Mesothelial cell of epicardium (in vitro differentiated cells): ENCODE measurements at regions not wholly inside any gene's neighbourhood (a gene's known extent, or its start where the extent isn't known, plus 50 kb on each side); places are given as distances from the start of the nearest gene placed in this dataset.

Experiments used
- DNase-seq, 2 experiments: peaks; one replicate each; pipeline ENCODE4 v3.0.0; 2021; ENCODE audit warnings: low spot score in 2 of 2; ENCODE audit not compliant: unreplicated experiment in 2 of 2
- H3K27ac Mint-ChIP-seq: 2 replicates; pipeline ENCODE4 v1.8.0; 2021; ENCODE audit warnings: mixed read lengths
- H3K27me3 Mint-ChIP-seq: 2 replicates; pipeline ENCODE4 v1.8.0; 2021; ENCODE audit warnings: low read depth, mixed read lengths
- H3K36me3 Mint-ChIP-seq: 2 replicates; pipeline ENCODE4 v1.8.0; 2021; ENCODE audit warnings: mixed read lengths
- H3K4me1 Mint-ChIP-seq: 2 replicates; pipeline ENCODE4 v1.8.0; 2021; ENCODE audit warnings: mixed read lengths
- H3K4me3 Mint-ChIP-seq: 2 replicates; pipeline ENCODE4 v1.8.0; 2021; ENCODE audit warnings: mild to moderate bottlenecking, moderate library complexity, mixed read lengths
- H3K9me3 Mint-ChIP-seq: 2 replicates; pipeline ENCODE4 v1.8.0; 2021; ENCODE audit warnings: mixed read lengths
- TF ChIP-seq, protein P1 (sequence below): fragments of 200-600 bp; sonication (generic); IDR thresholded peaks from one replicate; pipeline ENCODE4 v1.5.0; 2021; ENCODE audit warnings: antibody characterized with exemption; ENCODE audit not compliant: unreplicated experiment

GRCh38 chr1:170284951-170285350, 139.2 kb downstream of the NTMT2 start:
- no peak overlapping the region for H3K4me3 Mint-ChIP-seq
- no peak overlapping the region for H3K27ac Mint-ChIP-seq
- H3K36me3 Mint-ChIP-seq = no peaks in the 10 kb centered on the region
- H3K9me3 Mint-ChIP-seq = no peaks in the 10 kb centered on the region
- TF ChIP-seq, protein P1, sequence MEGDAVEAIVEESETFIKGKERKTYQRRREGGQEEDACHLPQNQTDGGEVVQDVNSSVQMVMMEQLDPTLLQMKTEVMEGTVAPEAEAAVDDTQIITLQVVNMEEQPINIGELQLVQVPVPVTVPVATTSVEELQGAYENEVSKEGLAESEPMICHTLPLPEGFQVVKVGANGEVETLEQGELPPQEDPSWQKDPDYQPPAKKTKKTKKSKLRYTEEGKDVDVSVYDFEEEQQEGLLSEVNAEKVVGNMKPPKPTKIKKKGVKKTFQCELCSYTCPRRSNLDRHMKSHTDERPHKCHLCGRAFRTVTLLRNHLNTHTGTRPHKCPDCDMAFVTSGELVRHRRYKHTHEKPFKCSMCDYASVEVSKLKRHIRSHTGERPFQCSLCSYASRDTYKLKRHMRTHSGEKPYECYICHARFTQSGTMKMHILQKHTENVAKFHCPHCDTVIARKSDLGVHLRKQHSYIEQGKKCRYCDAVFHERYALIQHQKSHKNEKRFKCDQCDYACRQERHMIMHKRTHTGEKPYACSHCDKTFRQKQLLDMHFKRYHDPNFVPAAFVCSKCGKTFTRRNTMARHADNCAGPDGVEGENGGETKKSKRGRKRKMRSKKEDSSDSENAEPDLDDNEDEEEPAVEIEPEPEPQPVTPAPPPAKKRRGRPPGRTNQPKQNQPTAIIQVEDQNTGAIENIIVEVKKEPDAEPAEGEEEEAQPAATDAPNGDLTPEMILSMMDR = no peak
- H3K4me1 Mint-ChIP-seq = no peaks in the 10 kb centered on the region
- DNase-seq = no peak
- no peaks in the 10 kb centered on the region for H3K27me3 Mint-ChIP-seq

DNA sequence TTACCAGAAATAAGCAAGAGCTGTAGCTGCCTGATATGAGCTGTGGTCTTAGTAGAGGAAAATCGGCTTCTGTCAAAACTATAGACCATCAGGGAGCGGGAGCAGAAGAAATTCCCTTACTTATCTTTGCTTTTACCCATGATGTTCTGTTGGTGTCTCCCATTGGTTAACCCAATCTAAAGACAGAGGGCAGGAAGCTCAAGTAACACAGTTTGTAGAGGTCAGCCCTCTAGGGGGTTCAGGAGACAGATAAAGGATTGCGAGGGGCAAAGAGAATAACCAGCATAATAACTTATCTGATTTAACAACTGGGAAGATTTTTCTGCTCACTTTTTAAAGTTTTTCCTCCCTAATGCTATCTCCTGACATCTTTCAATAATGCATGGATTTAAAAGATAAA, 142.4 kb downstream of the NTMT2 start:
- TF ChIP-seq, protein P1 = no peak
- DNase-seq = no peak
- Mint-ChIP-seq H3K27me3 (no peaks in the 10 kb centered on the region), H3K27ac (no peak overlapping the region), H3K4me1 (no peaks in the 10 kb centered on the region), H3K4me3 (no peak overlapping the region), H3K36me3 (no peaks in the 10 kb centered on the region), H3K9me3 (no peaks in the 10 kb centered on the region)

DNA sequence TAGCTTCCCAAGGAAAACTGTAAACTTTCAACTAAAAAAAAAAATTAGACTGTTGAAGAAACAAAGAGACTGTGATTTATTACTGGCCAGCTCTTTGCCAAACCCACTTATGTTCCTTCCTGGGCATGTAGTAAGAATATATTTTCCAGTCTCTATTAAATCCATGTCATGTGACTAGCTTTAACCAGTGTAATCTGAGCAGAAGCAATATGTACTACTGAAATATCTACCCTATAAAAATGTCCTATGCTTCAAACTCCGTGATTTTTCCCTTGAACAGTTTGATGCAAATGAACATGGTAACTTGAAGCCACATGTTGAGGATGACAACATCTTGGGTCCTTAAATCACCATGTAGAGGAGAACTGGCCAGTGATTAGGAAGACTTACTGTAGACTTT, 144.5 kb downstream of the NTMT2 start:
- Mint-ChIP-seq H3K4me1 (no peaks in the 10 kb centered on the region), H3K36me3 (no peaks in the 10 kb centered on the region), H3K9me3 (no peaks in the 10 kb centered on the region), H3K27me3 (no peaks in the 10 kb centered on the region), H3K4me3 (no peak overlapping the region), H3K27ac (no peak overlapping the region)
- no peak for DNase-seq
- TF ChIP-seq, protein P1 = no peak

- DNase-seq = no peak
- Mint-ChIP-seq H3K4me3 (no peak overlapping the region), H3K27ac (no peak overlapping the region), H3K36me3 (no peaks in the 10 kb centered on the region), H3K4me1 (no peaks in the 10 kb centered on the region), H3K9me3 (no peaks in the 10 kb centered on the region), H3K27me3 (no peaks in the 10 kb centered on the region)
- TF ChIP-seq, protein P1 = no peak
Measured at GRCh38 chr1:170290991-170291390, 145.2 kb downstream of the NTMT2 start.

- DNase-seq = no peak
- Mint-ChIP-seq H3K4me1 (no peaks in the 10 kb centered on the region), H3K27ac (no peak overlapping the region), H3K27me3 (no peaks in the 10 kb centered on the region), H3K9me3 (no peaks in the 10 kb centered on the region), H3K36me3 (no peaks in the 10 kb centered on the region), H3K4me3 (no peak overlapping the region)
- TF ChIP-seq, protein P1 = no peak
Measured at GRCh38 chr1:170291516-170291915, 145.8 kb downstream of the NTMT2 start.

DNA sequence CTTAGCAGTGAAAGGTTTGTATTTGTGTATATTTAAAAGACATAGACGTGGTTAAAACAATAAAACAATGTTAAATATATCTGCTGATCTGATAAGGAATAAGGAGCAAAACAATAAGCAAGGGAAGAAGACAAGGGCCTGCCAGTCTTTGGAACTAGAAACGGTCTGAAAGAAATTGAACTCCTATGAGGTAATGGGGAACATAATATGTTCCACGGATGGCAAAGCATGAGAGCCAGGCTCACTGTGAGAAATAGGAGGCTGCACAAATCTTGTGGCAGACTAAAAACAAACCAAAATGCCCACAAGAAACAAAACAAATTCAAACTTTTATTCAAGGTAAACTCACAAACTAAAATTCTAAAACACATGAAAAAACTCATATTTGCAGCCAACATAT, 150.5 kb downstream of the NTMT2 start:
- Mint-ChIP-seq H3K9me3 (peaks cover 4% of the 10 kb centered on the region), H3K27me3 (no peaks in the 10 kb centered on the region), H3K4me3 (no peak overlapping the region), H3K4me1 (no peaks in the 10 kb centered on the region), H3K27ac (no peak overlapping the region), H3K36me3 (no peaks in the 10 kb centered on the region)
- TF ChIP-seq, protein P1 = no peak
- no peak for DNase-seq
